HG02938 (cell line): ENCODE measurements at regions not wholly inside any gene's neighbourhood (a gene's known extent, or its start where the extent isn't known, plus 50 kb on each side); places are given as distances from the start of the nearest gene placed in this dataset.

Experiments used
- ATAC-seq: cut with Tn5 transposase; IDR thresholded peaks from one replicate; pipeline ENCODE4 v1.9.1; 2021; ENCODE audit warnings: mild to moderate bottlenecking, moderate library complexity; ENCODE audit not compliant: unreplicated experiment

- ATAC-seq: no peak
These were observed 411.7 kb downstream of the DMRT2 start for GRCh38 chr9:1461812-1462211.

DNA sequence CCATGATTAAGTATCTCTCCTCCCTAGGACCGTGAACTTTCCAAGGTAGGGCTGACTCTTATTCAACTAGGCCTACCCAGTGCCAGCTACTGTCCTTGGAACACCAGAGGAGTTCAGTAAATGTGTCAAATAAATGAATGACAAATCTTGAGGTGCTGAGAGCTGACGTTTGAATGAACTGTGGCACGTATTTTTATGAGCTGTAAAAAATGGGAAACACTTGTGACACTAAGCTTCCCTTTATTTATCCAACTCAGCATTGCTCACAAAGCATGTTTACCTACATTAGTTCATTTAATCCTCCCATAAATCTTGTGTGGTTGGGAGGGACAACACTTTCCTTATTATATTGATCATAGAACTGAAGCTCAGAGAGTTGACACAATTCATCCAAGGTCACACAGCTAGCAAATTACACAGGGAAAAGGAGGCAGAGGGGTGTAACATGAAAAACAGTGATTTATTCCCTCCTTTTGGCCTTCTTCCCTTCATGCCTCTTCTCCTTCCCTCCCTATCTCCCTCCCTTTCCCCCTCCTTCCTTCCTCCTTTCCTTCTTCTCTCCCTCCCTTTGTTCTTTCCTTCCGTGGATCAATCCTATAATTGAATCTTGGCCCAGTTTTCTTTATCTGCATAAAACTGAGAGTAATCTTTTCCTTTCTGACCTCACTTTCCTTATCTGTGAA lies 412.6 kb downstream of the DMRT2 start:
- ATAC-seq: no peak

GRCh38 chr9:1469996-1470395 lies 419.8 kb downstream of the DMRT2 start:
- peak; percentile 83 for ATAC-seq

GRCh38 chr9:1473956-1474634 lies 423.9 kb downstream of the DMRT2 start:
- ATAC-seq: no peak

GRCh38 chr9:1474671-1475070 lies 424.5 kb downstream of the DMRT2 start:
- ATAC-seq: no peak

DNA sequence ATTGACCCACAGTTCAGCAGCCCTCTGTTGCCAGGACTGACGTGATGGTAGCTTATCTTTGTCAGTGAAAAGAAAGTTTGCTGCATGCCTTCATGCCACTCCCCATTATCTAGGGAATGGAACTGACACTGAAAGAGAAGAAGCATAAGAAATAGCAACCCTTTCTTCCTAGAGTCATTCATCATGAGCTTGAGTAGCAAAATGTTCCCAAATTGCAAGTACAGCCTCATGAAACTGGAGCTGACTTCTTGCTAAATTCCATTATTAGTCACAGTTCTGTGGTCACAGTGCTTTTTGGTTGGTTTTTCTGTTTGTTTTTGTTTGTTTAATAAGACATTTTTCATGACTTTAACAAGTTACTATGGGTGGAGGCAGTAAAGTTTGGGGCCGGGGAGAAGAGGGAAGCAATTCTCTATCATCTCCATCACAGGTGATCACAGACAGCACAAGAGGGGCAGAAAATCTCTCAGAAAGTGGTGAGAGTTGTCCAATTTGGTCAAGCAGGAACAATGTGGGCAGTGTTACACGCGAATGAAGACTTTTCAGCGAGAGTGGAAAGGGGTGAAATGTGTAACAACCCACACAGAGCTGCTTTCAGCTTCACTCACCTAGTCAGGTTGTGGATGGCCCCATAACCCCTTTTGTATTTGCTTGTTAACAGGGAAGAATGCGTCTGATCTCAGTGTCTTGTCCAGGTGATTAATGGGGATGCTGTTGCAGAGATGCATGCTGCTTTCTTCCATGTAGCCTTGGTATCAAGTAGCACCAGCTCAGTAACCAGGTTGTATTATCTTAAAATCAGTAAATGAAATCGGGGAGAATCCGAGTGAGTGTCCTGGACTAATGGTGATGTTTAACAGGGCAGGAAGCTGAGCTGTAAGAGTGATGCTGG lies 440.4 kb downstream of the DMRT2 start:
- ATAC-seq: peak; percentile 86

DNA sequence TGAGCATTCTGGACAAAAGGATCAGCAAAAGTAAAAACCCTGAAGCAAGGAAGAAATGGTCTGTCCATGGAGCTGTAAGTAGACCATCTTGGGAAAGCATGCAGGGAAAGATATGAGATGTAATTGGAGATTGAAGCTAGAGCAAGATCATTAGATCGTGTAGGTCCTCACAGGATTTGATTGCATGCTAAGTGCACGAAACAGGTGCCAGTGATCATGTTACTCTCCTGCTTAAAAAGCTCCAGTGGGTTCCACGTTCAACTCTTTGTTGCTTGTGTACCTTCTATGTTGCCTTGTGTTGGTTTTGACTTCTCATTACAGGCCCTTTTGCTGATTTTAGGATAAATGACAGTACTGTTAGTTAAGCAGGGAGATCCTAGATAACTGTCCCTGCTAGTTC lies 442.0 kb downstream of the DMRT2 start:
- ATAC-seq: no peak

GRCh38 chr9:1495282-1496030 lies 445.3 kb downstream of the DMRT2 start:
- no peak for ATAC-seq

DNA sequence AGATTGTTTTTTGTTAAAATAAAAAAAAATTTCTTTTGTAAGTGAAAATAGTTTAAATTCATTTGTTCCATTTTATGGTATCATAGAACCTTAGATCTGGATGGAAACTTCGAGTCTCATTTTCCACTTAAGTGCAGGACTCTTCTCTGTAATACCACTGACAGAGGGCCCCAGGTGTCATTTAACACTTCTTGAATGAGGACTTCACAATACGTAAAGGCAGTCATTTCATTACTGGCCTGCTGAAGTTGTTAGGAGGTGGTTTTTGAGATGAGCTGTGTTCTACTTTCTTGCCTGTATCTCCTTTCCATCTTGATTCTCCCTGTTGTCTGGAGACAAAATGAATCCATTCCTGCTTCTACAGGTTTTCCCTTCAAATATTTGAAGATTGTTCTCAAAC lies 455.3 kb downstream of the DMRT2 start:
- no peak for ATAC-seq

DNA sequence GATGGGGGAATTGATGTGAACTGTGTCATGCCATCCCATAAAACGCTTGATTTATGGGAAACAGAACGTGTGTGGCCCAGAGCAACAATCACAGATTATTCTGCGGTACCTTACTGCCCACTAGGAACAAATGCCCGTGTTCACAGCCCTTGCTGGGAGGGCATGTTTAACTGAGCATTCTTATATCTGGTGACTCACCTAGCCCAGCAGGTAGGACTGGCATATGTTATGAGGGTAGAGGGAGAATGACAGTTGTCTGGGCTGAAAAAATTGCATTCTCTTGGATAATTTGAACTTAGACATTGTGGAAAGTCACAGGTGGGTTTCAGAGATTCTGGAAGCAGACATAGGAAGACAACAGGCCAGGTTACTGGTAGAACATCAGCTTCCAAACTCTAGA lies 460.6 kb downstream of the DMRT2 start:
- ATAC-seq: no peak

- ATAC-seq: no peak
These were observed 462.9 kb downstream of the DMRT2 start for GRCh38 chr9:1513105-1513504.

- no peak for ATAC-seq
These were observed 464.1 kb downstream of the DMRT2 start for GRCh38 chr9:1514250-1514649.

DNA sequence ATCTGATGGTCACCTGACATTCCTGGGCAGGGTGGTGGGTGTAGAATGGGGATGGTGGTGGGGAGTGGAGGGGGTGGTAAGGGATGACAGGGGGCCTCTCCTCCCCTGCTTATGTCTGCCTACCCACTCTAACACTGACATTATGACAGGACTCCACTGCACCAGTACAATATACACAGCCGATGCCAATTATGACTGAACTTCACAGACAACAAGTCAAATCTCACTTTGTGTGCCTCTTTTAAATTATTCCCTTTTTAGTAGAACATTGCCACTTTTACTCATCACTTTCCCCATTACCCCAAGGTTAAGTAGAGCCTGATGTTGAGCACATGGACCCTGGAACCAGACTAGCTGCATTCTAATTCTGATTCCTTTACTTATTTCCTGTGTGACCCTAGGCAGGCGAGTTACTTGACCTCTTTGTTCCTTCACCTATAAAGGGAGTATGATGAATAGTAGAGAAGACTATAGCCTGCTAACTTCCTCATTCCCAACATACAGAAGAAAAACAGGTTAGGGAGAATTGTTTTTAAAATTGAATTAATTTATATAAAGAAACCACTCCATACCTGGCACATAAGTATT lies 464.7 kb downstream of the DMRT2 start:
- ATAC-seq: no peak

- ATAC-seq: no peak
These were observed 465.4 kb downstream of the DMRT2 start for GRCh38 chr9:1515557-1515956.

GRCh38 chr9:1521547-1521946 lies 471.4 kb downstream of the DMRT2 start:
- ATAC-seq: no peak

DNA sequence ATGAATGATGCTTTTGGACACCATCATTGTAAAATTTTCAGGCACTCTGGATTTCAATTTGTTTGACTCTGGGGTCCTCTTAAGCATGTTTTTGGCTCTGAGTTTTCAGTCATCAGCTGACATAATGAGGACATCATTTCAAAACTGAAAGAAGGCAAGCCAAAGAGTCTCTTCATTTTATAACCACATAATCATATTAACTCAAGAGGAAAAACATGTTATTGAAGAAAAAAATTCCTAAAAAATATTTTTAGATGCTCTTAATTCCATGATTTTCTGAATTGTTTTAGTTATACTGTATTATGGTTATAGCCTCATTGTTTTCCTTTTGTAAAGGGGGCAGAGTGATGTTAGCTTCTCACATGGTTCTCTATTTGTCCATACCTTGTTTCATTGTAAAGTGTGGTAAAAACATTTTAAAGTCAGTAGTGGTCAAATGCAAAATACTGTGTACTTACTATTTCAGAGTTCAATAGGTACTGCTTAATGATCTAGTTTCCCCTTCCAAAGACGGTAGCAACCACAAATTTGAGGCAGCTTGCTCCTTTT lies 472.1 kb downstream of the DMRT2 start:
- ATAC-seq: peak; percentile 77

DNA sequence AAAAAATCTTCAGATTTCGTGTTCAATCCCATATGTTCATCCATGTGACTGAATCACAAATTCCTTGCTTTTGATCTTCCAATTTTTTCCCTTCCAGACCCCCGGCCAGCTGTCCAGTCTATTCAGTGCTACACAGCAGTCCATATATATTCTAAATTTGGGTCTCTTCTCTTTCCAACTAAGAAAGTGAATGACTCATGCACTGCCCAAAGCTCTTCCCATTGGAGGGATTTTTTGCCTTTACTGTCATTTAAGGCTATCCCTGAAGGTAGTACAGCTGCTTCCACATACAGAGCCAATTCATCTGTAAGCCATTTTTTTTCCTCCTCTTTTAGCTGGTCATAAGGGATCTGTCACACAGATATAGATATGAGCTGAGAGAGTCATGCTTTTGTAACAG lies 478.3 kb downstream of the DMRT2 start:
- no peak for ATAC-seq

DNA sequence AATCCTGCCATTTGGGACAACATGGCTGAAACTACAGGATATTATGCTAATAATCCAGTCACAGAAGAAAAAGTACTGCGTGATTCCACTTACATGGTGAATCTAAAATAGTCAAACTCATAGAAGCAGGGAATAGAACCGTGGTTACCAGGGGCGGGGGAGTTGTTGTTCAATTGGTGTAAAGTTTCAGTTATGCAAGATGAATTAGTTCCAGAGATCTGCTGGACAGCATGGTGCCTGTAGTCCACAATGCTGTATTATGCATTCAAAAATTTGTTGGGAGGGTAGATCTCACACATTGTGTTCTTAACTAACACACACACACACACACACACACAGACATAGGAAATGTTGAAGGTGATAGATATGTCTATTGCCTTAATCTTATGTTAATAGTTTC lies 480.5 kb downstream of the DMRT2 start:
- no peak for ATAC-seq

DNA sequence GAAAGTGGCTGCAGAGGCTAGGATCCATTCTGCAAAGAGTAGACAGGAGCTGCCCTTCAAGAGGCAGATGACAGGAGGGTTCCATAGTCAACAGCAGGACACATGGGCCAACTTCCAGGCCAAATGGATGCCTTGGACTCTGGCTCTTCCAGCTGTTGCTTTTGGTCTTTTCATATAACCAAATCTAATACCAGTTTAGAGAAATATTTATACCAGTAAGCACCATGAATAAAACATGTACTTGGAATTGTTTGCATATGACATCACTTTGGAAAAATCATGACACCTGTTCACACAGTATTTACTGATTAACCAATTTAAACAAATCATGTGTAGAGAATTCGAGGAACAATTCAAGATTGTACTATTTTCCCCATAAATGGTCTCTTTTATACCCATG lies 481.3 kb downstream of the DMRT2 start:
- no peak for ATAC-seq

DNA sequence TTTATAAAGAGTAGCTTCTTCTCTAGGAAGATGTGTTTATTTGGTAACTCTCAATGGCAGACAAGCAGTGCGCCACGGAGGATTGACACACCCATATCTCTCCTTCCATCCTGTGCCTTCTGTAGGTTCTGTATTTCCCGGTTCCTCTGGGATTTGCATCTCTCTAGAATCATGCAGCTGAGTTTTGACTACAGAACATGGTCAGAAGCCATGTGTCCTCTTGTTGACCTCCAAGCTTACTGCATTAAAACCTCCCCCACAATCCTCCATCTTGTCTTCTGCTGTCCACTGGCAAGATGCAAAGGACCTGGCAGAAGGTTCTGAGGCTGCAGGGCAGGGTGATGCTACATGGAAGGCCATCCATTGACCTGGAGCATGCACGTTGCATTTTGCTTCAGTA lies 482.0 kb downstream of the DMRT2 start:
- no peak for ATAC-seq
